HepG2 (cell line): ENCODE measurements at regions not wholly inside any gene's neighbourhood (a gene's known extent, or its start where the extent isn't known, plus 50 kb on each side); places are given as distances from the start of the nearest gene placed in this dataset.
"Not testable (repeated sequence)": the region's sequence is repeated elsewhere in the genome, so short reads cannot be mapped to it uniquely, and the experiment has no call there.

Source experiments
- ATAC-seq: fragments of 200-7000 bp; cut with Tn5 transposase; 3 replicates; pipeline ENCODE4 v1.9.1; 2020; ENCODE audit warnings: mild to moderate bottlenecking, moderate library complexity
- BruUV-seq: library from RNA; stranded (reverse); fragments of 400-500 nt; replicated peaks from 2 replicates; lab custom pipeline; 2021; lab: Mats Ljungman, UMichigan
- CTCF ChIA-PET: fragments of 300-600 bp; formaldehyde crosslinking; extraction: SDS; loops from one replicate; lab custom pipeline; 2021; ENCODE audit warnings: low total read pairs, inconsistent platforms, low intra/inter-chr PET ratio; lab: Yijun Ruan, JAX
- POLR2A ChIA-PET: fragments of 350-600 bp; sonication (Branson Sonifier 250); formaldehyde crosslinking; loops from one replicate; lab custom pipeline; 2020; ENCODE audit warnings: antibody characterized with exemption, inconsistent platforms; lab: Yijun Ruan, JAX
- DNase-seq: peaks from one replicate; pipeline ENCODE4 v3.0.0-alpha.2; 2015; ENCODE audit warnings: low spot score
- FAIRE-seq: peaks from 3 replicates; lab custom pipeline; 2011; peaks lifted over from hg19 to GRCh38; lab: Jason Lieb, UNC
- H2AFZ ChIP-seq: one replicate; pipeline ENCODE4 v1.6.1; 2011; ENCODE audit warnings: low read length, inconsistent platforms
- H3K27ac ChIP-seq: fragments of 300-600 bp; 3 replicates; pipeline ENCODE4 v1.8.0; 2011; ENCODE audit warnings: mixed run types, mild to moderate bottlenecking, mixed read lengths, low read length, inconsistent platforms; ENCODE audit not compliant: insufficient read depth; ENCODE audit errors: extremely low read length
- H3K27me3 ChIP-seq, 2 experiments: fragments of 200-600 bp in 1 of 2; 2 replicates in 1 of 2; 3 replicates in 1 of 2; pipeline versions ENCODE4 v1.6.0 to v1.8.0; 2011; ENCODE audit warnings: low read length in 2 of 2, mild to moderate bottlenecking in 2 of 2, moderate library complexity in 2 of 2, inconsistent platforms in 1 of 2; ENCODE audit not compliant: insufficient read depth in 2 of 2, control insufficient read depth in 1 of 2
- H3K36me3 ChIP-seq, 2 experiments: fragments of 200-600 bp in 1 of 2; replicated peaks in 1 of 2; 2 replicates in 1 of 2; 3 replicates in 1 of 2; pipeline versions ENCODE4 v1.5.1 to v1.8.0; 2011; ENCODE audit warnings: low read length in 2 of 2, inconsistent platforms in 1 of 2; ENCODE audit not compliant: insufficient read depth in 2 of 2, control insufficient read depth in 1 of 2
- H3K4me1 ChIP-seq: 2 replicates; pipeline ENCODE4 v1.5.1; 2012; ENCODE audit warnings: low read length, inconsistent platforms; ENCODE audit not compliant: insufficient read depth
- H3K4me2 ChIP-seq: 2 replicates; pipeline ENCODE4 v1.6.0; 2011; ENCODE audit warnings: low read depth, low read length, inconsistent platforms
- H3K4me3 ChIP-seq, 3 experiments: fragments of 200-600 bp in 1 of 3; sonication (generic), shearing (Covaris generic) in 1 of 3; replicated peaks in 1 of 3; 2 replicates each; pipeline ENCODE4 v1.5.1; 2011 to 2016; ENCODE audit warnings: low read length in 3 of 3, inconsistent platforms in 2 of 3, low read depth in 2 of 3, mild to moderate bottlenecking in 2 of 3, control low read depth in 1 of 3, mixed read lengths in 1 of 3; ENCODE audit not compliant: insufficient read depth in 1 of 3
- H3K79me2 ChIP-seq: one replicate; pipeline ENCODE4 v1.6.1; 2011; ENCODE audit warnings: low read length, inconsistent platforms; ENCODE audit not compliant: insufficient read depth
- H3K9ac ChIP-seq: 2 replicates; pipeline ENCODE4 v1.6.0; 2011; ENCODE audit warnings: mild to moderate bottlenecking, low read depth, low read length, inconsistent platforms; ENCODE audit not compliant: insufficient read depth
- H3K9me3 ChIP-seq: 2 replicates; pipeline ENCODE4 v1.5.1; 2012; ENCODE audit warnings: mild to moderate bottlenecking, low read length
- H4K20me1 ChIP-seq: 2 replicates; pipeline ENCODE4 v1.6.0; 2011; ENCODE audit warnings: inconsistent platforms, mild to moderate bottlenecking, low read length, moderate library complexity; ENCODE audit not compliant: insufficient read depth
- GABPB1 ChIP-seq: IDR thresholded peaks from 2 replicates; pipeline ENCODE4 v1.6.1; 2016; ENCODE audit warnings: mild to moderate bottlenecking, missing genetic modification reagents, moderate library complexity, missing compliant biosample characterization
- HOXA3 ChIP-seq: sonication (generic); formaldehyde crosslinking; IDR thresholded peaks from 2 replicates; pipeline ENCODE4 v1.5.0; 2020; ENCODE audit warnings: missing genetic modification reagents
- MAZ ChIP-seq, 2 experiments: sonication (generic) in 1 of 2; formaldehyde crosslinking in 1 of 2; IDR thresholded peaks; 2 replicates each; pipeline versions ENCODE4 v1.5.0 to v1.6.1; 2012 to 2020; ENCODE audit warnings: low read depth in 2 of 2, mild to moderate bottlenecking in 2 of 2, borderline replicate concordance in 1 of 2, improper control_type of control experiment in 1 of 2, low read length in 1 of 2, missing genetic modification reagents in 1 of 2, moderate library complexity in 1 of 2
- RAD21 ChIP-seq: fragments of 450-650 bp; formaldehyde crosslinking; IDR thresholded peaks from 2 replicates; pipeline ENCODE4 v1.5.0; 2020; ENCODE audit warnings: mild to moderate bottlenecking
- SALL1 ChIP-seq: sonication (generic); formaldehyde crosslinking; IDR thresholded peaks from 2 replicates; pipeline ENCODE4 v1.8.0; 2022; ENCODE audit warnings: mild to moderate bottlenecking, missing genetic modification reagents
- SALL2 ChIP-seq: sonication (generic); formaldehyde crosslinking; IDR thresholded peaks from 2 replicates; pipeline ENCODE4 v1.8.1; 2023; ENCODE audit warnings: mild to moderate bottlenecking, missing genetic modification reagents, inconsistent platforms
- SAP130 ChIP-seq: IDR thresholded peaks from 2 replicates; pipeline ENCODE4 v1.6.1; 2016; ENCODE audit warnings: low read depth
- STAG1 ChIP-seq: sonication (generic); formaldehyde crosslinking; IDR thresholded peaks from 2 replicates; pipeline ENCODE4 v1.4.0; 2020; ENCODE audit warnings: missing genetic modification reagents
- ZFX ChIP-seq: sonication (generic); formaldehyde crosslinking; IDR thresholded peaks from 2 replicates; pipeline ENCODE4 v1.4.0; 2020; ENCODE audit warnings: mild to moderate bottlenecking, low read depth, missing genetic modification reagents, moderate library complexity
- ZMYM4 ChIP-seq: sonication (generic); formaldehyde crosslinking; IDR thresholded peaks from 2 replicates; pipeline ENCODE4 v1.8.1; 2023; ENCODE audit warnings: mild to moderate bottlenecking, missing genetic modification reagents
- ZNF263 ChIP-seq: sonication (generic); formaldehyde crosslinking; IDR thresholded peaks from 2 replicates; pipeline ENCODE4 v1.4.0; 2020; ENCODE audit warnings: missing genetic modification reagents
- WGBS: methylation state at CpG from one replicate; pipeline ENCODE4 v1.1.6; 2017; ENCODE audit warnings: low lambda C conversion rate; 5-methylcytosine and 5-hydroxymethylcytosine counted together
- in situ Hi-C: cut with HindIII; loops from 2 replicates; pipeline ENCODE4 v1.10.0; 2017; ENCODE audit warnings: low pct_unique_long_range_greater_than_20kb; ENCODE audit not compliant: extremely low pct_ligation_motif_present
- intact Hi-C: fragments of 100-400 bp; cut with micrococcal nuclease; formaldehyde crosslinking; loops from one replicate; pipeline ENCODE4 v1.10.0; 2022; ENCODE audit not compliant: unreplicated experiment
- TF ChIP-seq, protein P1 (sequence below): sonication (generic); formaldehyde crosslinking; IDR thresholded peaks from 2 replicates; pipeline ENCODE4 v1.4.0; 2020; ENCODE audit warnings: mild to moderate bottlenecking, missing genetic modification reagents
- TF ChIP-seq, protein P2 (sequence below): sonication (generic); formaldehyde crosslinking; IDR thresholded peaks from 2 replicates; pipeline ENCODE4 v1.4.0; 2020; ENCODE audit warnings: missing genetic modification reagents

GRCh38 chr3:125762601-125763000 is 167.3 kb upstream of the OSBPL11 start:
- H3K79me2 ChIP-seq, H3K4me2 ChIP-seq, POLR2A ChIA-PET, in situ Hi-C loops, H3K27ac ChIP-seq, H3K9me3 ChIP-seq, DNase-seq, H4K20me1 ChIP-seq, H2AFZ ChIP-seq, FAIRE-seq, CTCF ChIA-PET, H3K36me3 ChIP-seq, H3K9ac ChIP-seq, H3K4me1 ChIP-seq, ATAC-seq, H3K4me3 ChIP-seq, intact Hi-C loops, H3K27me3 ChIP-seq, BruUV-seq: not testable (repeated sequence)
- 25% methylated on average over 1 of the region's 2 CpGs for WGBS

GRCh38 chr3:125766285-125766826 is 171.1 kb upstream of the OSBPL11 start:
- H3K27me3 ChIP-seq; H3K27ac ChIP-seq; POLR2A ChIA-PET; H3K79me2 ChIP-seq; BruUV-seq; H2AFZ ChIP-seq; H3K36me3 ChIP-seq; H3K4me1 ChIP-seq; H3K9ac ChIP-seq; CTCF ChIA-PET; FAIRE-seq; H3K9me3 ChIP-seq; in situ Hi-C loops; H4K20me1 ChIP-seq; TF ChIP-seq MAZ (IDR thresholded peaks at IDR 0.05; ENCODE audit: borderline replicate concordance, low read depth, low read length): not testable (repeated sequence)
- peak overlapping the region; percentile 54 to 68 (median 54); a peak in 5 of 6 replicates for H3K4me3 ChIP-seq
- WGBS = 0% methylated on average over 4 of the region's 54 CpGs
- peak; percentile 47; the same call in 2 of the 3 replicates for ATAC-seq
- peak overlapping the region; percentile 71 for H3K4me2 ChIP-seq
- DNase-seq = peak; percentile 3
- intact Hi-C loops = loop anchor here (5.0 kb wide), 1 partner anchor 171 kb away; no protein-coding TSS in a partner anchor
- TF ChIP-seq SAP130 (peak; percentile 19; the same call in 1 of the 2 replicates), RAD21 (CRISPR knock-in tag) (peak; percentile 85), ZNF263 (peak; percentile 39; the same call in 1 of the 2 replicates), STAG1 (CRISPR knock-in tag) (peak; percentile 74), ZMYM4 (0 out of 2 replicates have a peak, but pooled peaks have one; percentile 16), ZFX (peak; percentile 55), MAZ (CRISPR knock-in tag; IDR thresholded peaks at IDR 0.05; ENCODE audit: low read depth) (peak; percentile 55; the same call in 1 of the 2 replicates), SALL2 (peak; percentile 33; the same call in 1 of the 2 replicates), GABPB1 (CRISPR knock-in tag) (peak; percentile 18; the same call in 1 of the 2 replicates), HOXA3 (peak; percentile 41; the same call in 1 of the 2 replicates), SALL1 (CRISPR knock-in tag) (peak; percentile 44; the same call in 1 of the 2 replicates)
- TF ChIP-seq, protein P1, sequence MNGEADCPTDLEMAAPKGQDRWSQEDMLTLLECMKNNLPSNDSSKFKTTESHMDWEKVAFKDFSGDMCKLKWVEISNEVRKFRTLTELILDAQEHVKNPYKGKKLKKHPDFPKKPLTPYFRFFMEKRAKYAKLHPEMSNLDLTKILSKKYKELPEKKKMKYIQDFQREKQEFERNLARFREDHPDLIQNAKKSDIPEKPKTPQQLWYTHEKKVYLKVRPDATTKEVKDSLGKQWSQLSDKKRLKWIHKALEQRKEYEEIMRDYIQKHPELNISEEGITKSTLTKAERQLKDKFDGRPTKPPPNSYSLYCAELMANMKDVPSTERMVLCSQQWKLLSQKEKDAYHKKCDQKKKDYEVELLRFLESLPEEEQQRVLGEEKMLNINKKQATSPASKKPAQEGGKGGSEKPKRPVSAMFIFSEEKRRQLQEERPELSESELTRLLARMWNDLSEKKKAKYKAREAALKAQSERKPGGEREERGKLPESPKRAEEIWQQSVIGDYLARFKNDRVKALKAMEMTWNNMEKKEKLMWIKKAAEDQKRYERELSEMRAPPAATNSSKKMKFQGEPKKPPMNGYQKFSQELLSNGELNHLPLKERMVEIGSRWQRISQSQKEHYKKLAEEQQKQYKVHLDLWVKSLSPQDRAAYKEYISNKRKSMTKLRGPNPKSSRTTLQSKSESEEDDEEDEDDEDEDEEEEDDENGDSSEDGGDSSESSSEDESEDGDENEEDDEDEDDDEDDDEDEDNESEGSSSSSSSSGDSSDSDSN = peak; percentile 60; the same call in 1 of the 2 replicates
- TF ChIP-seq, protein P2, sequence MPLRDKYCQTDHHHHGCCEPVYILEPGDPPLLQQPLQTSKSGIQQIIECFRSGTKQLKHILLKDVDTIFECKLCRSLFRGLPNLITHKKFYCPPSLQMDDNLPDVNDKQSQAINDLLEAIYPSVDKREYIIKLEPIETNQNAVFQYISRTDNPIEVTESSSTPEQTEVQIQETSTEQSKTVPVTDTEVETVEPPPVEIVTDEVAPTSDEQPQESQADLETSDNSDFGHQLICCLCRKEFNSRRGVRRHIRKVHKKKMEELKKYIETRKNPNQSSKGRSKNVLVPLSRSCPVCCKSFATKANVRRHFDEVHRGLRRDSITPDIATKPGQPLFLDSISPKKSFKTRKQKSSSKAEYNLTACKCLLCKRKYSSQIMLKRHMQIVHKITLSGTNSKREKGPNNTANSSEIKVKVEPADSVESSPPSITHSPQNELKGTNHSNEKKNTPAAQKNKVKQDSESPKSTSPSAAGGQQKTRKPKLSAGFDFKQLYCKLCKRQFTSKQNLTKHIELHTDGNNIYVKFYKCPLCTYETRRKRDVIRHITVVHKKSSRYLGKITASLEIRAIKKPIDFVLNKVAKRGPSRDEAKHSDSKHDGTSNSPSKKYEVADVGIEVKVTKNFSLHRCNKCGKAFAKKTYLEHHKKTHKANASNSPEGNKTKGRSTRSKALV (CRISPR knock-in tag) = 0 out of 2 replicates have a peak, but pooled peaks have one; percentile 43
